ENCODE measurements at regions not wholly inside any gene's neighbourhood (a gene's known extent, or its start where the extent isn't known, plus 50 kb on each side); places are given as distances from the start of the nearest gene placed in this dataset.

GRCh38 chr12:103160622-103161021 lies 203.1 kb downstream of the ASCL1 start:
- ATAC-seq (ENCODE audit: insufficient read depth, low FRiP score) = no peak
- no peak overlapping the region for H3K4me3 ChIP-seq
- no peaks in the 10 kb centered on the region for H3K36me3 ChIP-seq (ENCODE audit: control insufficient read depth in 4 of 4, insufficient read depth in 4 of 4, low read length in 4 of 4)
- no peak overlapping the region for H3K9ac ChIP-seq (ENCODE audit: insufficient read depth in 1 of 2, low read length in 2 of 2)
- no peak for TF ChIP-seq CTCF (IDR thresholded peaks at IDR 0.05; ENCODE audit: control extremely low read depth, extremely low read depth)
- no peaks in the 10 kb centered on the region for H3K27me3 ChIP-seq (ENCODE audit: control insufficient read depth in 3 of 3, insufficient read depth in 3 of 3, low read length in 2 of 3)
- peaks cover 0 to 3% (median 0%) of the 10 kb centered on the region in 4 donors for H3K9me3 ChIP-seq (ENCODE audit: control insufficient read depth in 4 of 4, insufficient read depth in 3 of 4, low read length in 3 of 4)
- no peaks in the 10 kb centered on the region for H3K4me1 ChIP-seq (ENCODE audit: control insufficient read depth in 5 of 5, insufficient read depth in 5 of 5, low read length in 5 of 5)
- no peak overlapping the region for H3K27ac ChIP-seq (ENCODE audit: low read depth in 1 of 2, low read length in 1 of 2)
- 88 to 90% methylated on average over 2 of the region's 2 CpGs for WGBS, 2 donors
- no peak for DNase-seq

- Histone ChIP-seq H3K27me3 (ENCODE audit: control insufficient read depth in 3 of 3, insufficient read depth in 3 of 3, low read length in 2 of 3) (no peaks in the 10 kb centered on the region), H3K9me3 (ENCODE audit: control insufficient read depth in 4 of 4, insufficient read depth in 3 of 4, low read length in 3 of 4) (peaks cover 0 to 3% (median 0%) of the 10 kb centered on the region in 4 donors), H3K9ac (ENCODE audit: insufficient read depth in 1 of 2, low read length in 2 of 2) (no peak overlapping the region), H3K4me1 (ENCODE audit: control insufficient read depth in 5 of 5, insufficient read depth in 5 of 5, low read length in 5 of 5) (no peaks in the 10 kb centered on the region), H3K27ac (ENCODE audit: low read depth in 1 of 2, low read length in 1 of 2) (no peak overlapping the region), H3K4me3 (no peak overlapping the region), H3K36me3 (ENCODE audit: control insufficient read depth in 4 of 4, insufficient read depth in 4 of 4, low read length in 4 of 4) (no peaks in the 10 kb centered on the region)
- DNase-seq (no peak), ATAC-seq (ENCODE audit: insufficient read depth, low FRiP score) (no peak)
- WGBS, 2 donors = 76 to 78% methylated on average over 5 of the region's 5 CpGs
- TF ChIP-seq CTCF (IDR thresholded peaks at IDR 0.05; ENCODE audit: control extremely low read depth, extremely low read depth) = no peak
Observed at GRCh38 chr12:103161582-103162362, 204.3 kb downstream of the ASCL1 start.

- no peak overlapping the region for H3K4me3 ChIP-seq
- ATAC-seq (ENCODE audit: insufficient read depth, low FRiP score) (no peak), DNase-seq (no peak)
- no peak for TF ChIP-seq CTCF (IDR thresholded peaks at IDR 0.05; ENCODE audit: control extremely low read depth, extremely low read depth)
- no peaks in the 10 kb centered on the region for H3K4me1 ChIP-seq (ENCODE audit: control insufficient read depth in 5 of 5, insufficient read depth in 5 of 5, low read length in 5 of 5)
- no peaks in the 10 kb centered on the region for H3K27me3 ChIP-seq (ENCODE audit: control insufficient read depth in 3 of 3, insufficient read depth in 3 of 3, low read length in 2 of 3)
- 88 to 94% methylated on average over 3 of the region's 3 CpGs for WGBS, 2 donors
- no peaks in the 10 kb centered on the region for H3K36me3 ChIP-seq (ENCODE audit: control insufficient read depth in 4 of 4, insufficient read depth in 4 of 4, low read length in 4 of 4)
- H3K27ac ChIP-seq (ENCODE audit: low read depth in 1 of 2, low read length in 1 of 2) = no peak overlapping the region
- H3K9ac ChIP-seq (ENCODE audit: insufficient read depth in 1 of 2, low read length in 2 of 2) = no peak overlapping the region
- peaks cover 0 to 3% (median 0%) of the 10 kb centered on the region in 4 donors for H3K9me3 ChIP-seq (ENCODE audit: control insufficient read depth in 4 of 4, insufficient read depth in 3 of 4, low read length in 3 of 4)
Observed at GRCh38 chr12:103166949-103167348, 209.5 kb downstream of the ASCL1 start.
